ENCODE measurements at regions not wholly inside any gene's neighbourhood (a gene's known extent, or its start where the extent isn't known, plus 50 kb on each side); places are given as distances from the start of the nearest gene placed in this dataset.

- TF ChIP-seq CTCF (IDR thresholded peaks at IDR 0.05), result no peak
- TF ChIP-seq POLR2A (IDR thresholded peaks at IDR 0.05), result no peak
Observed at GRCh38 chr3:99087277-99087676, 185.8 kb upstream of the DCBLD2 start.

Measured in Peyer's patch (tissue), 4 donors.